ENCODE measurements at regions not wholly inside any gene's neighbourhood (a gene's known extent, or its start where the extent isn't known, plus 50 kb on each side); places are given as distances from the start of the nearest gene placed in this dataset.

- no peaks in the 10 kb centered on the region for H3K9me3 ChIP-seq (ENCODE audit: control insufficient read depth in 2 of 3, low read length in 3 of 3)
- Mint-ChIP-seq H3K4me1 (peaks cover 0 to 2% (median 0%) of the 10 kb centered on the region in 7 donors), H3K36me3 (no peaks in the 10 kb centered on the region), H3K27me3 (peaks cover 0 to 4% (median 0%) of the 10 kb centered on the region in 5 donors), H3K4me3 (no peak overlapping the region), H3K9me3 (peaks cover 0 to 5% (median 0%) of the 10 kb centered on the region in 11 donors), H3K27ac (no peak overlapping the region)
- ChIA-PET POLR2A (no interaction called here), CTCF (no interaction called here)
- H3K4me3 ChIP-seq (ENCODE audit: low read length), result no peak overlapping the region
- H3K27ac ChIP-seq (ENCODE audit: low read depth, low read length), result no peak overlapping the region
- no peaks in the 10 kb centered on the region for H3K4me1 ChIP-seq (ENCODE audit: control insufficient read depth in 2 of 2, insufficient read depth in 2 of 2, low read length in 2 of 2)
- no peak for DNase-seq
- intact Hi-C loops (cut with micrococcal nuclease), result no loop called here
- no peaks in the 10 kb centered on the region for H3K27me3 ChIP-seq (ENCODE audit: control insufficient read depth in 2 of 2, insufficient read depth in 2 of 2, low read length in 2 of 2)
- no peaks in the 10 kb centered on the region for H3K36me3 ChIP-seq (ENCODE audit: control insufficient read depth in 2 of 3, insufficient read depth in 3 of 3, low read length in 3 of 3)
- ATAC-seq, result no peak
These were observed 518.5 kb downstream of the GLRX3 start for GRCh38 chr10:130654726-130655125.

- Histone ChIP-seq H3K4me3 (ENCODE audit: low read length) (no peak overlapping the region), H3K27me3 (ENCODE audit: control insufficient read depth in 2 of 2, insufficient read depth in 2 of 2, low read length in 2 of 2) (no peaks in the 10 kb centered on the region), H3K36me3 (ENCODE audit: control insufficient read depth in 2 of 3, insufficient read depth in 3 of 3, low read length in 3 of 3) (no peaks in the 10 kb centered on the region), H3K9me3 (ENCODE audit: control insufficient read depth in 2 of 3, low read length in 3 of 3) (no peaks in the 10 kb centered on the region), H3K27ac (ENCODE audit: low read depth, low read length) (no peak overlapping the region), H3K4me1 (ENCODE audit: control insufficient read depth in 2 of 2, insufficient read depth in 2 of 2, low read length in 2 of 2) (no peaks in the 10 kb centered on the region)
- H3K9me3 Mint-ChIP-seq, result peaks cover 0 to 2% (median 0%) of the 10 kb centered on the region in 11 donors
- CTCF ChIA-PET, result no interaction called here
- POLR2A ChIA-PET, result no interaction called here
- H3K27ac Mint-ChIP-seq, result no peak overlapping the region
- peaks cover 0 to 4% (median 0%) of the 10 kb centered on the region in 5 donors for H3K27me3 Mint-ChIP-seq
- H3K36me3 Mint-ChIP-seq, result no peaks in the 10 kb centered on the region
- ATAC-seq (no peak), DNase-seq (no peak)
- H3K4me3 Mint-ChIP-seq, result no peak overlapping the region
- peaks cover 0 to 2% (median 0%) of the 10 kb centered on the region in 7 donors for H3K4me1 Mint-ChIP-seq
- intact Hi-C loops (cut with micrococcal nuclease), result no loop called here
These were observed 519.4 kb downstream of the GLRX3 start for GRCh38 chr10:130655313-130656186.

- H3K4me3 Mint-ChIP-seq, result no peak overlapping the region
- H3K4me3 ChIP-seq (ENCODE audit: low read length), result no peak overlapping the region
- no peaks in the 10 kb centered on the region for H3K36me3 ChIP-seq (ENCODE audit: control insufficient read depth in 2 of 3, insufficient read depth in 3 of 3, low read length in 3 of 3)
- no peaks in the 10 kb centered on the region for H3K9me3 ChIP-seq (ENCODE audit: control insufficient read depth in 2 of 3, low read length in 3 of 3)
- H3K36me3 Mint-ChIP-seq, result no peaks in the 10 kb centered on the region
- CTCF ChIA-PET, result no interaction called here
- POLR2A ChIA-PET, result no interaction called here
- no peaks in the 10 kb centered on the region for H3K27me3 ChIP-seq (ENCODE audit: control insufficient read depth in 2 of 2, insufficient read depth in 2 of 2, low read length in 2 of 2)
- ATAC-seq, result no peak
- no peak overlapping the region for H3K27ac ChIP-seq (ENCODE audit: low read depth, low read length)
- no peak overlapping the region for H3K27ac Mint-ChIP-seq
- intact Hi-C loops (cut with micrococcal nuclease), result no loop called here
- peaks cover 0 to 4% (median 0%) of the 10 kb centered on the region in 5 donors for H3K27me3 Mint-ChIP-seq
- H3K4me1 ChIP-seq (ENCODE audit: control insufficient read depth in 2 of 2, insufficient read depth in 2 of 2, low read length in 2 of 2), result no peaks in the 10 kb centered on the region
- H3K9me3 Mint-ChIP-seq, result peaks cover 0 to 2% (median 0%) of the 10 kb centered on the region in 11 donors
- H3K4me1 Mint-ChIP-seq, result peaks cover 0 to 2% (median 0%) of the 10 kb centered on the region in 7 donors
- no peak for DNase-seq
These were observed 520.0 kb downstream of the GLRX3 start for GRCh38 chr10:130656187-130656575.

GRCh38 chr10:130656582-130657133 lies 520.5 kb downstream of the GLRX3 start:
- Histone ChIP-seq H3K27ac (ENCODE audit: low read depth, low read length) (no peak overlapping the region), H3K4me3 (ENCODE audit: low read length) (no peak overlapping the region), H3K9me3 (ENCODE audit: control insufficient read depth in 2 of 3, low read length in 3 of 3) (no peaks in the 10 kb centered on the region), H3K4me1 (ENCODE audit: control insufficient read depth in 2 of 2, insufficient read depth in 2 of 2, low read length in 2 of 2) (no peaks in the 10 kb centered on the region), H3K27me3 (ENCODE audit: control insufficient read depth in 2 of 2, insufficient read depth in 2 of 2, low read length in 2 of 2) (no peaks in the 10 kb centered on the region), H3K36me3 (ENCODE audit: control insufficient read depth in 2 of 3, insufficient read depth in 3 of 3, low read length in 3 of 3) (no peaks in the 10 kb centered on the region)
- Mint-ChIP-seq H3K9me3 (peaks cover 0 to 2% (median 0%) of the 10 kb centered on the region in 11 donors), H3K36me3 (no peaks in the 10 kb centered on the region), H3K27ac (no peak overlapping the region), H3K4me3 (no peak overlapping the region), H3K27me3 (peaks cover 0 to 4% (median 0%) of the 10 kb centered on the region in 5 donors), H3K4me1 (peaks cover 0 to 2% (median 0%) of the 10 kb centered on the region in 7 donors)
- ATAC-seq, result no peak
- ChIA-PET CTCF (no interaction called here), POLR2A (no interaction called here)
- no peak for DNase-seq
- intact Hi-C loops (cut with micrococcal nuclease), result no loop called here

GRCh38 chr10:130658687-130659290 lies 522.6 kb downstream of the GLRX3 start:
- Mint-ChIP-seq H3K36me3 (no peaks in the 10 kb centered on the region), H3K4me3 (no peak overlapping the region), H3K27me3 (peaks cover 0 to 4% (median 0%) of the 10 kb centered on the region in 5 donors), H3K27ac (no peak overlapping the region), H3K4me1 (peaks cover 0 to 2% (median 0%) of the 10 kb centered on the region in 7 donors), H3K9me3 (peaks cover 0 to 3% (median 0%) of the 10 kb centered on the region in 11 donors)
- H3K27me3 ChIP-seq (ENCODE audit: control insufficient read depth in 2 of 2, insufficient read depth in 2 of 2, low read length in 2 of 2), result no peaks in the 10 kb centered on the region
- H3K4me1 ChIP-seq (ENCODE audit: control insufficient read depth in 2 of 2, insufficient read depth in 2 of 2, low read length in 2 of 2), result no peaks in the 10 kb centered on the region
- H3K9me3 ChIP-seq (ENCODE audit: control insufficient read depth in 2 of 3, low read length in 3 of 3), result no peaks in the 10 kb centered on the region
- ChIA-PET CTCF (no interaction called here), POLR2A (no interaction called here)
- intact Hi-C loops (cut with micrococcal nuclease), result no loop called here
- ATAC-seq (no peak), DNase-seq (no peak)
- H3K27ac ChIP-seq (ENCODE audit: low read depth, low read length), result no peak overlapping the region
- no peaks in the 10 kb centered on the region for H3K36me3 ChIP-seq (ENCODE audit: control insufficient read depth in 2 of 3, insufficient read depth in 3 of 3, low read length in 3 of 3)
- H3K4me3 ChIP-seq (ENCODE audit: low read length), result no peak overlapping the region

- Histone ChIP-seq H3K9me3 (ENCODE audit: control insufficient read depth in 2 of 3, low read length in 3 of 3) (no peaks in the 10 kb centered on the region), H3K36me3 (ENCODE audit: control insufficient read depth in 2 of 3, insufficient read depth in 3 of 3, low read length in 3 of 3) (no peaks in the 10 kb centered on the region), H3K4me3 (ENCODE audit: low read length) (no peak overlapping the region), H3K27me3 (ENCODE audit: control insufficient read depth in 2 of 2, insufficient read depth in 2 of 2, low read length in 2 of 2) (no peaks in the 10 kb centered on the region), H3K27ac (ENCODE audit: low read depth, low read length) (no peak overlapping the region), H3K4me1 (ENCODE audit: control insufficient read depth in 2 of 2, insufficient read depth in 2 of 2, low read length in 2 of 2) (no peaks in the 10 kb centered on the region)
- ATAC-seq, result no peak
- no peak for DNase-seq
- POLR2A ChIA-PET, result no interaction called here
- no peaks in the 10 kb centered on the region for H3K36me3 Mint-ChIP-seq
- H3K27ac Mint-ChIP-seq, result no peak overlapping the region
- peaks cover 0 to 4% (median 0%) of the 10 kb centered on the region in 5 donors for H3K27me3 Mint-ChIP-seq
- no peak overlapping the region for H3K4me3 Mint-ChIP-seq
- CTCF ChIA-PET, result no interaction called here
- intact Hi-C loops (cut with micrococcal nuclease), result no loop called here
- peaks cover 0 to 2% (median 0%) of the 10 kb centered on the region in 7 donors for H3K4me1 Mint-ChIP-seq
- peaks cover 0 to 2% (median 0%) of the 10 kb centered on the region in 11 donors for H3K9me3 Mint-ChIP-seq
These were observed 523.3 kb downstream of the GLRX3 start for GRCh38 chr10:130659528-130659927.
